DMS 273 (cell line): ENCODE measurements at regions not wholly inside any gene's neighbourhood (a gene's known extent, or its start where the extent isn't known, plus 50 kb on each side); places are given as distances from the start of the nearest gene placed in this dataset.

Source experiments
- DNase-seq: peaks from one replicate; lab custom pipeline; 2025; ENCODE audit not compliant: unreplicated experiment; lab: John Stamatoyannopoulos, UW

DNA sequence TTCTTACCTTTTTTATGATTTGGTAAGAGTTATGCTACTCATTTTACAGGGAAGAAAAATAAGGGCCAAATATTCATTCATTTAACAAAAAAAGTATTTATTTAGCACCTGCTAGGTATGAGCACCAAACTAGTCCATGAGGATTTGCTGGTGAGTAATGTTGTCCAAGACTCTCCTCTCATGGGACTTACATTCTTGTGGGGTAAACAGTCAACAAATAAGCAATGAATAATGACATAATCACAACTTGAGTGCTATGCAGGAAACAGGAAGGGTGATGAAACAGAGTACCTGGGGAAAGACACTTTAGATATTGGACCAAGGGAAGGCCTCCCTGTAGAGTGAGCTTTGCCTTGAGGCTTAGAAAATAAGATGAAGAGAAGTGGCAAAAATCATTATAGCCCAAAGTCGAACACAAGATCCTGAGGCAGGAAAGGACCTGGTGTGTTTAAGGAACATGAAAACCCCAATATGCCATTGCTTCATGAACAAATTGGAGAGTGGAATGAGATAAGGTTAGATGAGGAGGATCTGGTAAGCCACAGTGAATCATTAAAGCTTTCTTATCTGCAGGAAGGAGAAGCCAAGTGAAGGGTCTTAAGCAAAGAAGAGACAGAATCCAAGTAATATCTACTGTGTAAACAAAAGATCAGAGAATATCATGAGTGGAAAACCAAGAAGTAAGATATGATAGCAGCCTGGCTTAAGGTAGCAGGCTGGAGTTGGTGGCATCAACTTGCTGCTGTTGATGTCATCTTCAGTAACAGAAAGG lies 294.5 kb upstream of the NBEA start:
- DNase-seq = no peak

DNA sequence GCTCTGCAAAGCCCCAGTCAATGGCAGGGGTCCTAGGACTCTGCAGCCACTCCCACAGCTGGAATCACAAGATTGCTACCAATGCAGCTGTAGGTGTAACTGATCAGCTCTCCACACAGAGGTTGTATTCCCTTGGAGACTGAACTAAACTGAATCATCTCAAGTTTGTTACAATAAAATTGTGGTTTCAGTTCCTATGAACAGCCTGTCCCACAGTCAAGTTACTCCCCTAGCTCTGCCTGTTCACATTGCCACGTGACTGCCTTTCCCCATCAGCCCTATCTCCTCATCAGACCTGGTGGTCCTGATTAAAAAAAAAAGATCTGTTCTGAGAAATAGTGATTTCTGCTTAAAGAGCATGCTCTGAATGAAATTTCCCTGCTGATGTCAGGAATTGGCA lies 287.9 kb upstream of the NBEA start:
- DNase-seq = no peak

DNA sequence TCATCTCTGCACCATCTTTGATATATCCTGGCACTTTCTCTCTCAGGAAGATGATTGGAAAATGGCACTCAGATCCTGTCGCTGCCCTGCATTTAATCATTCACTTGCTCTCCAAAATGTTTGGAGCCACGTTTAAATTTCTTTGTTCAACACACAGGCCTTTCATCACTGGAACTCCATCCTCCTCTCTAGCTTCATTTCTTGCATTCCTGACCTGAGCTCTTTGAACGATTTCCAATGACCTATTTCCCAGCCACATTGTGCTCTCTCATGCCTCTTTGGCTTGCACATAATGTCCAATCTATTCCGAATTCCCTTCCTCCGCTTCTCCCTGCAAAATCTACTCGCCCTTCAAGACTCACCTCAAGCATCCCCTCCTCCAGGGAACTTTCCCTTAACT lies 287.4 kb upstream of the NBEA start:
- DNase-seq = no peak

DNA sequence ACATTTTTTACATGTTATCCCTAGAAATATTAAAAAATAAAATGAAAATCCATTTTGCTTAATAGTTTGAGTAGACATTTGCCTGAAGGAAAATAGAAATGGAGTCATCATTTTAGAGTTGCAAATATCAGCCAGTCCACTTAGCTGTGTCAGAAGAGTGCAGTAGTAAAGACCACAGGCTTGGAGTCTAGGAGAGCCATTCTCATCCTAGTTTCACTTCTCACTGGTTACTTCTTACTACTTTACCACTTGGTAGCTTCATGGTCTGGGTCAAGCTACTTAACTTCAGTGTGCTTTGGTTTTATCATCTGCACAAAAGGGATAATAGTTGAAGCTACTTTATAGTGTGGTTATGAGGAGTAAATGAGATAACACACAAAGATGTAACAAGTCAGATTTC lies 286.5 kb upstream of the NBEA start:
- DNase-seq = no peak

DNA sequence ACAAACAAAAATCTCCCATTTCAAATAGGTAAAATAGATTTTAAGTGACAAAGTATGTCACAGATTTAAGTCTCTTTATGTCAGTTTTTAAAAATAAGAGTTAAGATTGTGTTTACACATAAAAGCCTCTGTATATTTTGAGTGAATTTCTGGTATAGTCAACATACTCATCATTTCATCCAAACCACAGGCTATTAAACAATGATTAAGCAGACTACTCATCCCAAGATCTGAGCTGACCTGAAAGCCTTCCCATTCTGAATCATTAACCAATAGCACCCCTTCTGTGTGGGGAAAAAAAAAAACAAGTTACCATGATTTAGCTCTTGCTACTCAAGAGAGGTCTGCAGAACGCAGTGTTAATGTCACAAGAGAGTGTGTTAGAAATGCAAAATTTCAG lies 284.4 kb upstream of the NBEA start:
- DNase-seq = no peak

DNA sequence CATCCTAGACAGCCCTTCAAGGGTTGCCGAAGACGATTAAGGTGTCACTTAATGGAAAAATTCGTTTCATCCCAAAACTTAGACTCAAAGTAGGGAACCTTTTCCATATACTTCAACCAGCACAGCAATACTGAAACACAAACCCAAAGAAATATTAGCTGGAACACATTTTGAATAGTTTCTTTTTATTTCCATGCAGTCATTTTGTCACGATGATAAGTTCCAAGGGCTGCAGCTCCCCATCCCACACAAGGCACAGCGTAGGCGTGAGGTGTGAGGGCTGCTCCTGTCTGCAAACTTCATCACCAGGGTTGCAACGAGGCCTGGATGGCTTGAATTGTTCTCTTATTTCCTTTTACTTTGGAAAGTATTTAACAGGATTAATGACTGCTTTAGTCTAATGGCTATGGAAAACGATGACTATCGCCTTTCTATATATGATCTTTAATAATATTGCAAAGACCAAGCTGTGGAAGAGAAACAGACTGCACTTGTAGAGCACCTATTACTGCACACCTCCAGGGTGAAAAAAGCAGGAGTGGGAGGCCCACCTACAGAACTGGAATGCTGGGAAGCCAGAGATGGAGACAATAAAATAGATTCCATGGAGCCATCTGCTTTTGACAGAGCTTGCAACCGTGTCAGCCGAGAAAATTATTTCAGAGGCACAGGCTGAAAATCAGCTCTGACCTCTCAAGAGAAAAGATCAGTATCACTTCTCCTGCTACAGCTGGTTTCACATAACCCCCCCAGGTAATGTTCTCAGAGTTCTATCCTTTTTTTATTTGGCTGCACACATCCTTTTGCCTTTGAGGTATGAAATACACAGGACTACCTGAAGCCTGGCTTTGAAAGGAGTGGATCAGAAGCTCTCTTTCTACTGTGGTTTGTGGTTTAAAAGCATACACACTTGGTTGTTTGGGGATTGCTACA lies 274.5 kb upstream of the NBEA start:
- DNase-seq = no peak

DNA sequence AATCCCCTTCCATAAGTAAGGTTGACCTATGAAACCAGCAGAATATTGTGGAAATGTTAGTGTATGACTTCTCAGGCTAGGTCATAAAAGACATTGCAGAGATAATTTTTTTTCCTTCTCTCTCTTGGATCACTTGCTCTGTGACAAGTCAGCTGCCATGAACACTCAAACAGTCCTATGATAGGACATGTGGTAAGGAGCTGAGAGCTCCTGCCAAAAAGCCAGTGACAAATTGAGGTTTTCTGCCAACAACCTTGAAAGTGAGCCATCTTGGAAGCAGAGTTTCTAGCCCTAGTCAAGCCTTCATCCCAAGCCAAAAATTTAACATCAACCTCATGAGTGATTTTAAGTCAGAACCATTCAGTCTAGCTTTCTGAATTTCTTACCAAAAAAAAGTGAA lies 270.9 kb upstream of the NBEA start:
- DNase-seq = no peak

DNA sequence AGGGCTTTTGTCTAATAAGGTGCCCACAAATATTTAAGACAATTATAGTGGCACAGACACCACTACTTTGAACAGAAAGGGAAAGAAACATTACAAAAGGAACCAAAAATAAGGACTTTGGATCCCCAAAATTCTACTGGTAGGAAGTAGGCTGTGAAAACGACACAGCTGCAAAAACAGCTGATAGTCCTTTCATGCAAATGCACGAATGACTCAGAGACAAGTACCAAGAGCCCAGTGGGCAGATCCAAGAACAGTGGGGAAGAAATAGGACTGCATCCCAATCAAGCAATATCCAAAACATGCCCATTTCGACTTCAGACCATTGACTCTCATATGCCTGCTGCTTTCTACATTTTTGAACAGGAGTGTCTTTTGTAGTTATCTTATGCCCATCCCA lies 269.4 kb upstream of the NBEA start:
- DNase-seq = no peak

DNA sequence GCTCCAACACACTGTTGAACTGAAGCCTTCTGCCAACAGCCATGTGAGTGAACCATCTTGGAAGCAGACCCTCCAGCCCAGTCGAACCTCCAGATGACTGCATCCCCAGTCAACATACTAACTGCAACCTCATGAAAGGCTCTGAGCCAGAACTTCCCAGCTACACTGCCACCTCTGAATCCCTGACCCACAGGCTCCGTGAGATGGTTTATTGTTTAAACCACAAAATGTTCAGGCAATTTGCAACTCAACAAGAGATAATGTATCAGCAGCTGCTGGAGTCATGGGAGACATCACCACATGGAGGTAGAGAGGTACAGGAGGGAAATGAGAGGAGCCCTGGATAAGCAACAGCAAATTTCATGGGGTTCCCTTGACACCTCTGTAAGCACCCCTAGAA lies 266.4 kb upstream of the NBEA start:
- no peak for DNase-seq

DNA sequence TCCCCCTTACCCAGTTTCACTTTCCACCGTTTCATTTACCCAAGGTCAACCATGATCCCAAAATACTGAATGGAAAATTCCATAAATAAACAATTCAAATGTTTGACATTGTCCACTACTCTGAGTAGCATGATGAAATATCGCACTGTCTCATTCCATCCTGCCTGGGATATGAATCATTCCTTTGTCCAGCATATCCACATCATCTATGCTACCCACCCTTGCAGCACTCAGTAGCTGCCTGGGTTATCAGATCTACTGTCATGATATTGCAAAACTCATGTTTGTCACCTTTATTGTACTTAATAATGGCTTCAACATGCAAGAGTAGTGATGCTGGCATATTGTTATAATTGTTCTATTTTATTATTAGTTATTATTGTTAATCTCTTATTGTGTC lies 263.9 kb upstream of the NBEA start:
- no peak for DNase-seq

DNA sequence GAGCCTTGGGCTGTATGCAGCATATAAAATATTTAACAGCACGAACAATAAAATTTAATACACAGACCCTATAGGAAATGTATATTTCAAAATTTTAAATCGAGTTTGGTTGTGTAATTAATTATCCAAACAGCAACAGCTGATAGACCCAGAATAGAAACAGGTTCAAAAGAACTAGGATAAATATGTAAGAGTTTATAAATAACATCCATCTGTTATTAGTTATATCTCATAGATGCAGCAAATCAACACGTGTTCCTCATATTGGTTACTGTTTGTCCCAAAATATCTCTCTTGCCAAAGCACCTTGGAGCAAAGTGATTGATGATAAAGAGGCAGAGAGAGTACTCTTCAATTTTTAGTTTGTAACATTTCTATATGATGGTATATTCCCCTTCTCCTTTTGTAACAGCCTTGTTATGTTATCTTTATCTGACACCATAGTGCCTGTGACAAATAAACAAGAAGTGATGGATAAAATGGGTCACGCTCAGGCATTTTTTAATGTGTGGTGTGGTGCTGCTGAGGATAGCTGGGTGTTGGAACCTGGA lies 260.6 kb upstream of the NBEA start:
- DNase-seq = no peak

DNA sequence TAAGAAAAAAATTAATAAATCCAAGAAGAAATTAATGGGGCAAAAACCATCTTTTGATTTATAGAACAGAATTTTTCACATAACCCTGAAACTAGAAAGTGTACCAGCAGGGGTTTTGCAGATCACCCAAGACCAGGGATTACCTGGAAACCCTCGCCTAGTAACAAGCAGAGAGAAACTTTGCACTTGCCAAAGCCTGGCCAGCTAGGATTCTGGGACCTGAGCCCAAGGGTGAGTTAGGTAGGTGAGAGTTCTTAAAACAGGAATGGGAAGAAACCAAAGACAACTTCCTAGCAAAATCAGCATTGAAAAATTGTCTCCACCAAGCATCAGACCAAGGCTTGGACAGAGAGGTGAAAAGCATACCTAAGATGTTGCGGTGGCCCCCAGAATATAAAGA lies 247.0 kb upstream of the NBEA start:
- no peak for DNase-seq

DNA sequence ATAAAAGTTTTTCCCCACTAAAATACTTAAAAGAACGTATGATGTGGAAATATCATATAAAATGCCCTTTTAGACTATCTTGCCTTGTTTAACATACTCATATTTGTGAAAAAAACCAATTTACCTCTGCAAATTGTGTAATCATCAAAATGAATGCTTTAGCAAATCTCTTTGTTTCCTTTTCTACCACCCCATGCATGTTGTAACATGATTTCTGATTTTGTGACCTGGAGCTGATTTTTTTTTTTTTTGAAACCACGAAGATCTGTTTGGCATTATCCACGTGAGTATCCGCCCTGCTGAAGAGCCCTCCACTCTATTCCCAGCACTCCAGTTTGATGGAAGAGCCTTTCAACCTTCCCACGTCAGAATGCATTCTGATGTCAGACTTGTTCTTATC lies 245.8 kb upstream of the NBEA start:
- no peak for DNase-seq

DNA sequence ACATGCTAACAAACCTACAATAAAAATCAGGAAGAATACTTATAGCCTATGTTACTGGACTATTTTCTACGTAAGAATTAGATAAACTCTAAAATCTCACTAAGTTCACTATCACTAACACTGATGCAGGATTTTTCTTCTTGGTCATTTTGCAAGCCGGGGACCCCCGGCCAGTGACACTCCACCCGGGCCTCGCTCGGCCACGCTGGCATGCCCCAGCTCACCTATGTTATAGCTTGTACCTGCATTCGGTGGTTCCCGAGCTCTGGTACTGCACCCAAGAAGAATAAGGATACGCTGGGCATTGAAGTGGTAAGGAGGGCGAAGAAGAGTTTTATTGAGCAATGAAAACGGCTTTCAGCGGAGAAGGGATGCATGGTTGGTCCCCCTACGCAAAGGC lies 245.3 kb upstream of the NBEA start:
- no peak for DNase-seq

DNA sequence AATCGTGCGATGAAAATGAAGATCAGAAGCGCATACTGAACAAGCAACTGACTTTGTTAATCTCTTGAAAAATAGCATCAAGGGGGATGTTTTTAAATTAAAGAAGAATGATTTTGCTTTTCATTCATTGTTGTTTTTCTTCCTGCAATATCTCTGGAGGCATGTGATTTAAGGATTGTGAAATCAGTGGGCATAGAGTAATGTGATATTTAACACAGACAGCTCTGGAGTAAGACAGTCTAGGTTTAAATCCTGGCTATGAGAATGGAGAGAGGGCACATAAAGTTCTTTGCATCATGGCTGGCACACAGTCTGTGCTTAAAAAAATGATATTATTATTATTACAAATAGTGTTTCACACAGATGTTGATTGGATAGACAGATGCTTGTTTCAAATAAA lies 243.1 kb upstream of the NBEA start:
- no peak for DNase-seq

DNA sequence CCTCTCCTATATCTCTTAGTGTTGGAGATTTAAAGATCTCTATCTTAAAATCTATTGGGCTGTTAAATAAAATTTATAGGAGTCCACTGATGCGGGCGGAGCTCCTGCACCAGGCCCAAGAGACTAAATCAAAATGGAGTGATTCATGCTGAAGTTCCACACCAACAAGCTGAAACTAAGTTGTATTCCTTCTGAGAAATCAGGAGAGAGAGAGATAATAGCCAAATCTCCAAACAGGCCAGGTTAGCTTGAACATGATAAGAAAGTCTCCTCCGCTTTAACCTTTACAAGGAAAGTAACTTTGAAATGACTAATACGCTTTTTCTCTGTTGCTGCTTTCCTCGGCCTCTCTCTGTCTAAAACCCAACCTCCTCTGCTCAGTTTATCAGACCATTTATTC lies 241.9 kb upstream of the NBEA start:
- DNase-seq = no peak

DNA sequence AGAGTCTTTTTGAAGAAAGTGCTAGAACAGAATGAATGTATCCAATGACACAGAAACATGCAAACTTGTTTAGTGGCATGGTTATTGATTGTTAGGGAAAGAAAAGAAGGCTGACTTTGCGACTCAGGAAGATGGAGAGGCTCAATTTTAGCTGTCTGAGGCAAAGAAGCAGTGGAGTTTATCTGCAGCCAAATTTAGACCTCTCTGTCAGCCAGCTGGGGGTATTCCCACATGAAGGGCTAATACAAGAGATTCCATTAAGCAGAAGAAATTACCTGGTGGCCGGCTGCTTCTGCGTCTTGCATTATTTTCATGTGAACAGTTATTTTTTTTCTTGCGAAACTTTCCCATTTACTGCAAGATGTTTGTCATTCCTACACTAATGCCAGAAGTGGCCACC lies 240.2 kb upstream of the NBEA start:
- no peak for DNase-seq

DNA sequence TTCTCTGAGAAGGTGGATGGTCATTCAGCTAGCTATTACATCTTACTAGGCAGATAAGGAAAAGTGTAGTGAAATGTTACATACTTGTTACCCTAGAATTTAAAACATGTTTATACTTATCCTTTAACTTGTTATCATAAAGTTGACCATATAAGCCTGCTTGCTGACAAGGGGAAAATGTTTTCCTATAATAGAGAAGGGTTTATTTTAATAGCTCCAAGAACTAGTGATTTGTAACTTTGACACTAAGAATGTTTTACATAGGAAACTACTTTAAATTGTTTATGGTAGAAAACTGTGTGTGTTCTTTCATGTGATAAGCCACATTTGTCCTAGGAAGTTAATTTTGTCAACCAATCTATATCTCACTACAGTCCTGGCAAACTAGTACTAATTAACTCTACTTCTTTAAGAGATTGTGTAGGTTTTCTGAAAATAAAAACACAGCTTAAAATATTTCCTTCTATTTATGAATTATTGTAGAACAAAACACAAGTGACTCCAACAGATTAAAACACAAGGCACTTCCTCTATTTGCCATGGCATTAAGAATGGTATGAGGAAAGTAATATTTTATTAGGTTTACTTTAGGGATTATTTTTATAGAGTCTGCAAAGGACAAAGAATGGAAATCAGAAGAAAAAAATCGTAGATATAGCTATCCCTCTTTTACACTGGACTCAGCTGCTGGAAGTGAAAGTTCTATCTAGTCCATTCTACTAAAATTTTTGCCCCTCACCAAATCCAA lies 233.3 kb upstream of the NBEA start:
- no peak for DNase-seq

DNA sequence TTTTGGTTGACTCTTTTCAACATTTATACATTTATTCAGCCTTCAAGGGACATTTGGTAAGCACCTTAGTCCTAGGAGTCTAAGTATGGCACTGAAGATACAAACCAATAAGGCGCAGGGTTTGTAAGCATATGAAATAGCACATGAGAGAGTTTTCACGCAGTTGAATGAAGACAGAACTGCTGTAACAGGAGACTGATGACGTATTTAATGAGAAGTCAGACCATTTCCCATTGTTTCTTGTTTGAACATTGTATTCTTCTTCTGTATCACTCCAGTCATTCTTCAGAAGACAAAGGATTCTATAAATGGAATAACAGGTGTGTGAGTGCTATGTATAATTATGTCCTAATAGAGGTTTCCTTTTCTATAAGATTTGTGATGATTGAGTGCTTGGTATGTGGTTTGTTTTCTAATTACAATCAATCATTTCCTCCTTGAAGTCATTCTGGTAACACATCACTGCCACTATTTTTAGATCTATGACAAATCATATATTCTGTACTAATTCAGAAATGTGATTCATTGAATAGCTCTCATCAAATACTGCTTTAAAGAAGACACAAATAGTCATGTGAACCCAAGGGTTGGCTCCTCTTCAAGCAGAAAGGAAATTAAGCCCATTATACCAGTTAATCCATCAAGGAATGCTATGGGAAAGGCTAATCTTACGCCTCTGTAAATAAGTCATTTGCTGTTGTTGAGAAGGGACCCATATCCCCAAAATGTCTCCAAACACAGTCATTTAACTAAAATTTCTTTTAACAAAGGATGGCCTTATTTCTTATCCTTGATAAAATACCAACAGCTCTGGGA lies 222.8 kb upstream of the NBEA start:
- DNase-seq = no peak

DNA sequence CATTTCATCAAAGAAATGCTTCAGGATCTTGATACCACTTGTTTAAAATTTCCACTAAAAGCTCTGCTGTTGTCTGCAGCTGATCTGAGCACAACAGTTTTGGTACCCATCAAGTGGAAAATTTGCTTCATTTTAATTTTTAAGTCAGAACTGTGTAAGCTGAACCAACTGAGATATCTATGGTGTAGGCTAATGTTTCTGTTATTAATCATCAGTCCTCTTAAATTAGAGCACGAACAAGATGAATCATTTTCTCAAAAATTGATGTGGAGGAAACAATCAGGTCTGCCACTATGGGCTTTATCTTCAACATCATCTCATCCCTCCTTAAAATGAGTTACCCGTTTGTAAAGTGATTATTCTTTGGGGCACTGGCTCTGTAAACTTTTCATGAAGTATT lies 221.5 kb upstream of the NBEA start:
- DNase-seq = no peak
